HEK293 (cell line): ENCODE measurements at regions not wholly inside any gene's neighbourhood (a gene's known extent, or its start where the extent isn't known, plus 50 kb on each side); places are given as distances from the start of the nearest gene placed in this dataset.
"Not testable (repeated sequence)": the region's sequence is repeated elsewhere in the genome, so short reads cannot be mapped to it uniquely, and the experiment has no call there.

ENCODE experiments used
- CTCF ChIA-PET: fragments of 350-600 bp; formaldehyde crosslinking; extraction: SDS; loops from one replicate; lab custom pipeline; 2021; ENCODE audit warnings: antibody characterized with exemption; lab: Yijun Ruan, JAX
- POLR2A ChIA-PET: fragments of 300-600 bp; formaldehyde crosslinking; extraction: SDS; loops from one replicate; lab custom pipeline; 2020; ENCODE audit warnings: antibody characterized with exemption, inconsistent platforms; lab: Yijun Ruan, JAX
- H3K27ac ChIP-seq: fragments of 200-500 bp; sonication (Bioruptor generic); 2 replicates; pipeline ENCODE4 v1.5.1; 2014; ENCODE audit warnings: low read depth, low read length, control low read depth, inconsistent platforms; ENCODE audit errors: extremely low read depth
- H3K36me3 ChIP-seq, 2 experiments: fragments of 200-500 bp in 1 of 2; sonication (Bioruptor generic) in 1 of 2; 1 replicate in 1 of 2; 2 replicates in 1 of 2; pipeline ENCODE4 v1.5.1; 2014 to 2017; ENCODE audit warnings: inconsistent platforms in 2 of 2, low read length in 2 of 2; ENCODE audit not compliant: control insufficient read depth in 2 of 2, insufficient read depth in 1 of 2
- H3K4me1 ChIP-seq: fragments of 200-500 bp; sonication (Bioruptor generic); 2 replicates; pipeline ENCODE4 v1.5.1; 2014; ENCODE audit warnings: mild to moderate bottlenecking, low read length, inconsistent platforms; ENCODE audit not compliant: control insufficient read depth, insufficient read depth
- H3K4me3 ChIP-seq: 2 replicates; pipeline ENCODE4 v1.5.1; 2011; ENCODE audit warnings: low read depth, mild to moderate bottlenecking, control low read depth, low read length, moderate library complexity
- H3K9me3 ChIP-seq: fragments of 200-500 bp; sonication (Bioruptor generic); 2 replicates; pipeline ENCODE4 v1.5.1; 2014; ENCODE audit warnings: low read depth, low read length, inconsistent platforms; ENCODE audit not compliant: control insufficient read depth, insufficient read depth
- BCL11B ChIP-seq: fragments of 450-650 bp; formaldehyde crosslinking; IDR thresholded peaks from 2 replicates; pipeline ENCODE4 v1.5.1; 2016; ENCODE audit warnings: low read depth, missing biosample characterization, missing genetic modification characterization
- KLF17 ChIP-seq: fragments of 450-650 bp; formaldehyde crosslinking; IDR thresholded peaks from 2 replicates; pipeline ENCODE4 v1.5.1; 2016; ENCODE audit warnings: missing biosample characterization, missing genetic modification characterization
- REPIN1 ChIP-seq: fragments of 450-650 bp; formaldehyde crosslinking; IDR thresholded peaks from 2 replicates; pipeline ENCODE4 v1.5.1; 2017; ENCODE audit warnings: missing biosample characterization, missing genetic modification characterization, low read depth
- SP2 ChIP-seq: fragments of 450-650 bp; formaldehyde crosslinking; IDR thresholded peaks from 2 replicates; pipeline ENCODE4 v1.5.1; 2016; ENCODE audit warnings: missing biosample characterization, missing genetic modification characterization
- ZBTB1 ChIP-seq: fragments of 450-650 bp; formaldehyde crosslinking; IDR thresholded peaks from 2 replicates; pipeline ENCODE4 v1.5.1; 2016; ENCODE audit warnings: missing biosample characterization, missing genetic modification characterization
- ZBTB7A ChIP-seq: fragments of 450-650 bp; formaldehyde crosslinking; IDR thresholded peaks from 2 replicates; pipeline ENCODE4 v1.5.1; 2016; ENCODE audit warnings: low read depth, missing biosample characterization, missing genetic modification characterization
- ZEB2 ChIP-seq: fragments of 450-650 bp; formaldehyde crosslinking; IDR thresholded peaks from 2 replicates; pipeline ENCODE4 v1.5.1; 2016; ENCODE audit warnings: missing biosample characterization, missing genetic modification characterization
- ZNF146 ChIP-seq: fragments of 450-650 bp; formaldehyde crosslinking; IDR thresholded peaks from 2 replicates; pipeline ENCODE4 v1.5.1; 2016; ENCODE audit warnings: missing biosample characterization, missing genetic modification characterization
- ZNF184 ChIP-seq: fragments of 450-650 bp; IDR thresholded peaks from 2 replicates; pipeline ENCODE4 v1.5.1; 2018; ENCODE audit warnings: missing biosample characterization, mild to moderate bottlenecking, missing genetic modification characterization
- ZNF350 ChIP-seq: fragments of 450-650 bp; formaldehyde crosslinking; IDR thresholded peaks from 2 replicates; pipeline ENCODE4 v1.5.0; 2017; ENCODE audit warnings: missing biosample characterization, mild to moderate bottlenecking, missing genetic modification characterization
- ZNF366 ChIP-seq: fragments of 450-650 bp; formaldehyde crosslinking; conservative IDR thresholded peaks from 2 replicates; pipeline ENCODE4 v1.5.1; 2016; ENCODE audit warnings: missing biosample characterization, missing genetic modification characterization
- ZNF433 ChIP-seq: fragments of 450-650 bp; formaldehyde crosslinking; IDR thresholded peaks from 2 replicates; pipeline ENCODE4 v1.5.1; 2016; ENCODE audit warnings: missing biosample characterization, missing genetic modification characterization, low read depth
- ZNF560 ChIP-seq: fragments of 450-650 bp; formaldehyde crosslinking; IDR thresholded peaks from 2 replicates; pipeline ENCODE4 v1.5.1; 2017; ENCODE audit warnings: missing biosample characterization, missing genetic modification characterization, borderline replicate concordance
- ZNF654 ChIP-seq: fragments of 450-650 bp; formaldehyde crosslinking; IDR thresholded peaks from 2 replicates; pipeline ENCODE4 v1.5.1; 2016; ENCODE audit warnings: low read depth, missing biosample characterization, missing genetic modification characterization
- ZNF776 ChIP-seq: fragments of 450-650 bp; formaldehyde crosslinking; IDR thresholded peaks from 2 replicates; pipeline ENCODE4 v1.5.0; 2017; ENCODE audit warnings: missing biosample characterization, missing genetic modification characterization, borderline replicate concordance
- ZNF843 ChIP-seq: fragments of 450-650 bp; formaldehyde crosslinking; IDR thresholded peaks from 2 replicates; pipeline ENCODE4 v1.5.1; 2016; ENCODE audit warnings: missing biosample characterization, missing genetic modification characterization
- TF ChIP-seq, protein P1 (sequence below): fragments of 450-650 bp; formaldehyde crosslinking; IDR thresholded peaks from 2 replicates; pipeline ENCODE4 v1.5.1; 2017; ENCODE audit warnings: missing biosample characterization, missing genetic modification characterization
- TF ChIP-seq, protein P2 (sequence below): fragments of 450-650 bp; formaldehyde crosslinking; IDR thresholded peaks from 2 replicates; pipeline ENCODE4 v1.5.1; 2016; ENCODE audit warnings: missing biosample characterization, missing genetic modification characterization, low read depth
- TF ChIP-seq, protein P3 (sequence below): fragments of 450-650 bp; formaldehyde crosslinking; IDR thresholded peaks from 2 replicates; pipeline ENCODE4 v1.5.1; 2016; ENCODE audit warnings: missing biosample characterization, missing genetic modification characterization, borderline replicate concordance
- TF ChIP-seq, protein P4 (sequence below): fragments of 450-650 bp; formaldehyde crosslinking; IDR thresholded peaks from 2 replicates; pipeline ENCODE4 v1.5.1; 2016; ENCODE audit warnings: missing biosample characterization, missing genetic modification characterization, borderline replicate concordance

DNA sequence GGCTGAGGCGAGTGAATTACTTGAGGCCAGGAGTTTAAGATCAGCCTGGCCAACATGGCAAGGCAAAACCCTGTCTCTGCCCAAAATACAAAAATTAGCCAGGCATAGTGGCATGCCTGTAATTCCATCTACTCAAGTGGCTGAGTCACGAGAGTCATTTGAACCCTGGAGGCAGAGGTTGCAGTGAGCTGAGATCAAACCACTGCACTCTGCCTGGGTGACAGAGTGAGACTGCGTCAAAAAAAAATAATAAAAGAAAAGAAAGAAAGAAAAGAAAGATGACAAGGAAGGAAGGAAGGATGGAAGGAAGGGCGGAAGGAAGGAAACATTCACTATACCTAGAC, 159.6 kb upstream of the CNOT2 start:
- H3K36me3 ChIP-seq = no peaks in the 10 kb centered on the region
- no peak for TF ChIP-seq ZNF843 (tag by site-specific recombination)
- TF ChIP-seq, protein P1, sequence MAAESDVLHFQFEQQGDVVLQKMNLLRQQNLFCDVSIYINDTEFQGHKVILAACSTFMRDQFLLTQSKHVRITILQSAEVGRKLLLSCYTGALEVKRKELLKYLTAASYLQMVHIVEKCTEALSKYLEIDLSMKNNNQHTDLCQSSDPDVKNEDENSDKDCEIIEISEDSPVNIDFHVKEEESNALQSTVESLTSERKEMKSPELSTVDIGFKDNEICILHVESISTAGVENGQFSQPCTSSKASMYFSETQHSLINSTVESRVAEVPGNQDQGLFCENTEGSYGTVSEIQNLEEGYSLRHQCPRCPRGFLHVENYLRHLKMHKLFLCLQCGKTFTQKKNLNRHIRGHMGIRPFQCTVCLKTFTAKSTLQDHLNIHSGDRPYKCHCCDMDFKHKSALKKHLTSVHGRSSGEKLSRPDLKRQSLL = no peak
- TF ChIP-seq ZBTB1 (tag by site-specific recombination) = no peak
- TF ChIP-seq ZEB2 (tag by site-specific recombination) = no peak
- no peak for TF ChIP-seq ZNF654 (tag by site-specific recombination)
- TF ChIP-seq REPIN1 (tag by site-specific recombination) = no peak
- no peak for TF ChIP-seq ZNF184 (tag by site-specific recombination)
- TF ChIP-seq ZNF560 = no peak
- TF ChIP-seq, protein P2, sequence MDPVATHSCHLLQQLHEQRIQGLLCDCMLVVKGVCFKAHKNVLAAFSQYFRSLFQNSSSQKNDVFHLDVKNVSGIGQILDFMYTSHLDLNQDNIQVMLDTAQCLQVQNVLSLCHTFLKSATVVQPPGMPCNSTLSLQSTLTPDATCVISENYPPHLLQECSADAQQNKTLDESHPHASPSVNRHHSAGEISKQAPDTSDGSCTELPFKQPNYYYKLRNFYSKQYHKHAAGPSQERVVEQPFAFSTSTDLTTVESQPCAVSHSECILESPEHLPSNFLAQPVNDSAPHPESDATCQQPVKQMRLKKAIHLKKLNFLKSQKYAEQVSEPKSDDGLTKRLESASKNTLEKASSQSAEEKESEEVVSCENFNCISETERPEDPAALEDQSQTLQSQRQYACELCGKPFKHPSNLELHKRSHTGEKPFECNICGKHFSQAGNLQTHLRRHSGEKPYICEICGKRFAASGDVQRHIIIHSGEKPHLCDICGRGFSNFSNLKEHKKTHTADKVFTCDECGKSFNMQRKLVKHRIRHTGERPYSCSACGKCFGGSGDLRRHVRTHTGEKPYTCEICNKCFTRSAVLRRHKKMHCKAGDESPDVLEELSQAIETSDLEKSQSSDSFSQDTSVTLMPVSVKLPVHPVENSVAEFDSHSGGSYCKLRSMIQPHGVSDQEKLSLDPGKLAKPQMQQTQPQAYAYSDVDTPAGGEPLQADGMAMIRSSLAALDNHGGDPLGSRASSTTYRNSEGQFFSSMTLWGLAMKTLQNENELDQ (tag by site-specific recombination) = no peak
- TF ChIP-seq BCL11B = no peak
- no peak for TF ChIP-seq ZNF350 (tag by site-specific recombination)
- TF ChIP-seq ZNF366 (tag by site-specific recombination) = no peak
- TF ChIP-seq ZBTB7A = no peak
- no peak for TF ChIP-seq SP2
- no peak for TF ChIP-seq ZNF146 (tag by site-specific recombination)
- TF ChIP-seq ZNF433 = no peak
- POLR2A ChIA-PET = no interaction called here
- H3K27ac ChIP-seq = no peak overlapping the region
- H3K4me1 ChIP-seq = no peaks in the 10 kb centered on the region
- H3K9me3 ChIP-seq = no peaks in the 10 kb centered on the region
- CTCF ChIA-PET = no interaction called here
- no peak overlapping the region for H3K4me3 ChIP-seq

- H3K36me3 ChIP-seq, H3K4me1 ChIP-seq, POLR2A ChIA-PET, CTCF ChIA-PET, H3K9me3 ChIP-seq, H3K27ac ChIP-seq, H3K4me3 ChIP-seq: not testable (repeated sequence)
Observed at GRCh38 chr12:70086372-70086771, 156.9 kb upstream of the CNOT2 start.

- no peak overlapping the region for H3K4me3 ChIP-seq
- POLR2A ChIA-PET = no interaction called here
- no peaks in the 10 kb centered on the region for H3K9me3 ChIP-seq
- CTCF ChIA-PET = no interaction called here
- H3K36me3 ChIP-seq = no peaks in the 10 kb centered on the region
- no peak overlapping the region for H3K27ac ChIP-seq
- no peaks in the 10 kb centered on the region for H3K4me1 ChIP-seq
- TF ChIP-seq, protein P3, sequence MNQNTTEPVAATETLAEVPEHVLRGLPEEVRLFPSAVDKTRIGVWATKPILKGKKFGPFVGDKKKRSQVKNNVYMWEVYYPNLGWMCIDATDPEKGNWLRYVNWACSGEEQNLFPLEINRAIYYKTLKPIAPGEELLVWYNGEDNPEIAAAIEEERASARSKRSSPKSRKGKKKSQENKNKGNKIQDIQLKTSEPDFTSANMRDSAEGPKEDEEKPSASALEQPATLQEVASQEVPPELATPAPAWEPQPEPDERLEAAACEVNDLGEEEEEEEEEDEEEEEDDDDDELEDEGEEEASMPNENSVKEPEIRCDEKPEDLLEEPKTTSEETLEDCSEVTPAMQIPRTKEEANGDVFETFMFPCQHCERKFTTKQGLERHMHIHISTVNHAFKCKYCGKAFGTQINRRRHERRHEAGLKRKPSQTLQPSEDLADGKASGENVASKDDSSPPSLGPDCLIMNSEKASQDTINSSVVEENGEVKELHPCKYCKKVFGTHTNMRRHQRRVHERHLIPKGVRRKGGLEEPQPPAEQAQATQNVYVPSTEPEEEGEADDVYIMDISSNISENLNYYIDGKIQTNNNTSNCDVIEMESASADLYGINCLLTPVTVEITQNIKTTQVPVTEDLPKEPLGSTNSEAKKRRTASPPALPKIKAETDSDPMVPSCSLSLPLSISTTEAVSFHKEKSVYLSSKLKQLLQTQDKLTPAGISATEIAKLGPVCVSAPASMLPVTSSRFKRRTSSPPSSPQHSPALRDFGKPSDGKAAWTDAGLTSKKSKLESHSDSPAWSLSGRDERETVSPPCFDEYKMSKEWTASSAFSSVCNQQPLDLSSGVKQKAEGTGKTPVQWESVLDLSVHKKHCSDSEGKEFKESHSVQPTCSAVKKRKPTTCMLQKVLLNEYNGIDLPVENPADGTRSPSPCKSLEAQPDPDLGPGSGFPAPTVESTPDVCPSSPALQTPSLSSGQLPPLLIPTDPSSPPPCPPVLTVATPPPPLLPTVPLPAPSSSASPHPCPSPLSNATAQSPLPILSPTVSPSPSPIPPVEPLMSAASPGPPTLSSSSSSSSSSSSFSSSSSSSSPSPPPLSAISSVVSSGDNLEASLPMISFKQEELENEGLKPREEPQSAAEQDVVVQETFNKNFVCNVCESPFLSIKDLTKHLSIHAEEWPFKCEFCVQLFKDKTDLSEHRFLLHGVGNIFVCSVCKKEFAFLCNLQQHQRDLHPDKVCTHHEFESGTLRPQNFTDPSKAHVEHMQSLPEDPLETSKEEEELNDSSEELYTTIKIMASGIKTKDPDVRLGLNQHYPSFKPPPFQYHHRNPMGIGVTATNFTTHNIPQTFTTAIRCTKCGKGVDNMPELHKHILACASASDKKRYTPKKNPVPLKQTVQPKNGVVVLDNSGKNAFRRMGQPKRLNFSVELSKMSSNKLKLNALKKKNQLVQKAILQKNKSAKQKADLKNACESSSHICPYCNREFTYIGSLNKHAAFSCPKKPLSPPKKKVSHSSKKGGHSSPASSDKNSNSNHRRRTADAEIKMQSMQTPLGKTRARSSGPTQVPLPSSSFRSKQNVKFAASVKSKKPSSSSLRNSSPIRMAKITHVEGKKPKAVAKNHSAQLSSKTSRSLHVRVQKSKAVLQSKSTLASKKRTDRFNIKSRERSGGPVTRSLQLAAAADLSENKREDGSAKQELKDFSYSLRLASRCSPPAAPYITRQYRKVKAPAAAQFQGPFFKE = no peak
- TF ChIP-seq, protein P4, sequence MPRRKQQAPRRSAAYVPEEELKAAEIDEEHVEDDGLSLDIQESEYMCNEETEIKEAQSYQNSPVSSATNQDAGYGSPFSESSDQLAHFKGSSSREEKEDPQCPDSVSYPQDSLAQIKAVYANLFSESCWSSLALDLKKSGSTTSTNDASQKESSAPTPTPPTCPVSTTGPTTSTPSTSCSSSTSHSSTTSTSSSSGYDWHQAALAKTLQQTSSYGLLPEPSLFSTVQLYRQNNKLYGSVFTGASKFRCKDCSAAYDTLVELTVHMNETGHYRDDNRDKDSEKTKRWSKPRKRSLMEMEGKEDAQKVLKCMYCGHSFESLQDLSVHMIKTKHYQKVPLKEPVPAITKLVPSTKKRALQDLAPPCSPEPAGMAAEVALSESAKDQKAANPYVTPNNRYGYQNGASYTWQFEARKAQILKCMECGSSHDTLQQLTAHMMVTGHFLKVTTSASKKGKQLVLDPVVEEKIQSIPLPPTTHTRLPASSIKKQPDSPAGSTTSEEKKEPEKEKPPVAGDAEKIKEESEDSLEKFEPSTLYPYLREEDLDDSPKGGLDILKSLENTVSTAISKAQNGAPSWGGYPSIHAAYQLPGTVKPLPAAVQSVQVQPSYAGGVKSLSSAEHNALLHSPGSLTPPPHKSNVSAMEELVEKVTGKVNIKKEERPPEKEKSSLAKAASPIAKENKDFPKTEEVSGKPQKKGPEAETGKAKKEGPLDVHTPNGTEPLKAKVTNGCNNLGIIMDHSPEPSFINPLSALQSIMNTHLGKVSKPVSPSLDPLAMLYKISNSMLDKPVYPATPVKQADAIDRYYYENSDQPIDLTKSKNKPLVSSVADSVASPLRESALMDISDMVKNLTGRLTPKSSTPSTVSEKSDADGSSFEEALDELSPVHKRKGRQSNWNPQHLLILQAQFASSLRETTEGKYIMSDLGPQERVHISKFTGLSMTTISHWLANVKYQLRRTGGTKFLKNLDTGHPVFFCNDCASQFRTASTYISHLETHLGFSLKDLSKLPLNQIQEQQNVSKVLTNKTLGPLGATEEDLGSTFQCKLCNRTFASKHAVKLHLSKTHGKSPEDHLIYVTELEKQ (tag by site-specific recombination) = no peak
- TF ChIP-seq ZNF776 (tag by site-specific recombination) (no peak), KLF17 (no peak)
Observed at GRCh38 chr12:70091021-70091521, 152.2 kb upstream of the CNOT2 start.
